ENCODE measurements at regions not wholly inside any gene's neighbourhood (a gene's known extent, or its start where the extent isn't known, plus 50 kb on each side); places are given as distances from the start of the nearest gene placed in this dataset.

DNA sequence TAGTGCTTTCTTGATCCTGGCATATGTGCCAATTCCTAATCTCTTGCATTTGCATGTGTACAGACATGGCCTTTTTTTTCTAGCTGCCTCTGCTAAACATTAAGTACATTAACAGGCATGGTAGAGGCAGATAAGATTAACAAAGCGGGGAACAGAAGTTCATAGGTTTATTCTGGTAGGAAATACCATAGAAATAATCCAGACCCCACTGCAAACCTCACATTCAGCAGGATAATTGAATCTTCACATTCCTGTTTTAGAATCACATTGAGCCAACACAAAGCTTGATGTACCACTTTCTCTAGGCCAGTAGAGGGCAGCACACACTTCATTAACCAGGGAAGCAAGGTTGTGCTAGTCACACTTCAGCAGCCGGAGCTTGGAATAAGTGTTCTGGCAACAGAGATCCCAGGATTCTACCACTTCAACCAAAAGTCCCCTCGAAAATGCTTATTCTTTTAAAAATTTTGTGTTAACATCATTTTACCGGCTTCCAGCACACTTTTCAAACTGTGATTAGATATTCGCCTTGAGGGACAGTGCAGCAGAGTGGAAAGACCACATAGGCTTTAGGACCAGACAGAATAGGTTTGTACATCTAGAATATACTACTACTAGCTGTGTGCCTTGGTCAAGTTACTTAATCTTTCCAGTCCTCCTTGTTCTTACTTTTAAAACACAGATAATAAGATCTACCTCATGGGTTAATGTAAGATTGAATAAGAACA is 420.2 kb upstream of the CHST9 start:
- H3K36me3 ChIP-seq = no peaks in the 10 kb centered on the region
- TF ChIP-seq, protein P1, sequence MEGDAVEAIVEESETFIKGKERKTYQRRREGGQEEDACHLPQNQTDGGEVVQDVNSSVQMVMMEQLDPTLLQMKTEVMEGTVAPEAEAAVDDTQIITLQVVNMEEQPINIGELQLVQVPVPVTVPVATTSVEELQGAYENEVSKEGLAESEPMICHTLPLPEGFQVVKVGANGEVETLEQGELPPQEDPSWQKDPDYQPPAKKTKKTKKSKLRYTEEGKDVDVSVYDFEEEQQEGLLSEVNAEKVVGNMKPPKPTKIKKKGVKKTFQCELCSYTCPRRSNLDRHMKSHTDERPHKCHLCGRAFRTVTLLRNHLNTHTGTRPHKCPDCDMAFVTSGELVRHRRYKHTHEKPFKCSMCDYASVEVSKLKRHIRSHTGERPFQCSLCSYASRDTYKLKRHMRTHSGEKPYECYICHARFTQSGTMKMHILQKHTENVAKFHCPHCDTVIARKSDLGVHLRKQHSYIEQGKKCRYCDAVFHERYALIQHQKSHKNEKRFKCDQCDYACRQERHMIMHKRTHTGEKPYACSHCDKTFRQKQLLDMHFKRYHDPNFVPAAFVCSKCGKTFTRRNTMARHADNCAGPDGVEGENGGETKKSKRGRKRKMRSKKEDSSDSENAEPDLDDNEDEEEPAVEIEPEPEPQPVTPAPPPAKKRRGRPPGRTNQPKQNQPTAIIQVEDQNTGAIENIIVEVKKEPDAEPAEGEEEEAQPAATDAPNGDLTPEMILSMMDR (IDR thresholded peaks at IDR 0.05) = peak; percentile 55
- H3K27me3 ChIP-seq = no peaks in the 10 kb centered on the region
- H3K27ac ChIP-seq = no peak overlapping the region
- H3K4me1 ChIP-seq (ENCODE audit: control insufficient read depth in 1 of 2, insufficient read depth in 1 of 2, low read depth in 1 of 2, low read length in 1 of 2) = no peaks in the 10 kb centered on the region
- H3K4me3 ChIP-seq (ENCODE audit: low read depth in 1 of 2, low read length in 1 of 2) = no peak overlapping the region
- no peaks in the 10 kb centered on the region for H3K9me3 ChIP-seq

DNA sequence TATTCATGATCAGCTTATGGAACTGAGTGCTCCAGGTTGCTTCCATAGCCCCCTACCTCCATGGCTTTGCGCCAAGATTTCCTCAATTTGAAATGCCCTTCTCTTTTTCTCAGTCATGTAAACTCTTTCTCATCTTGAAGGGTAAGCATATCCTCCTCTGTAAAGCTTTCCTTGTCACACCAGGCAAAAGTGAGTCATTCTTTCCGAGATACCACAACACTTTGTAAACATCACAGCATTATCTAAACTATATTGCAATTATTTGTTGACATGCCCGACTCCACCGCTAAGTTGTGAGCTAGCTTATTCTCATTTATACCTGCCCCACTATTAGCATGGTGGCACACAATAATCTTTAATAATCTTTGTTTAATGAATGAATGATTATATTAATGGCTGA is 419.5 kb upstream of the CHST9 start:
- TF ChIP-seq, protein P1 (IDR thresholded peaks at IDR 0.05) = no peak
- no peaks in the 10 kb centered on the region for H3K36me3 ChIP-seq
- H3K9me3 ChIP-seq = no peaks in the 10 kb centered on the region
- H3K4me3 ChIP-seq (ENCODE audit: low read depth in 1 of 2, low read length in 1 of 2) = no peak overlapping the region
- no peak overlapping the region for H3K27ac ChIP-seq
- no peaks in the 10 kb centered on the region for H3K4me1 ChIP-seq (ENCODE audit: control insufficient read depth in 1 of 2, insufficient read depth in 1 of 2, low read depth in 1 of 2, low read length in 1 of 2)
- no peaks in the 10 kb centered on the region for H3K27me3 ChIP-seq

DNA sequence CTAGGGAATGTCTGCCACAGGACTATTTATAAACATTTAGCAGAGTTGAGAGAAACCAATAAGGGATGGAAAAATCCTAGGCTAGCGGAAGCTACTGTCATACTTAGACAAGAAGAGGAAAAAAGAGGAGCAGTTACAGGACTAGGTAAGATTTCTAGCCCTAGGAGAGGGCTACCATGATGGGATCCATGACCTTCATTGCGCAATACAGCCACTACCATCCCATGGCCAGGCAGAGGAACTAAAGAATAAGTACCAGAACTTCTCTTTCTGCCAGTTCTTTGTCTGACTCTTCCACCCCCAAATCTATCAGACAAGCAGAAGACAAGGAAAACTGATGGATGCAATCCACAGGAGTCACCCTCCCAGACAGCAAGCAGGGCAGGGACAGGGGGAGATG is 417.0 kb upstream of the CHST9 start:
- H3K36me3 ChIP-seq = no peaks in the 10 kb centered on the region
- TF ChIP-seq, protein P1 (IDR thresholded peaks at IDR 0.05) = no peak

DNA sequence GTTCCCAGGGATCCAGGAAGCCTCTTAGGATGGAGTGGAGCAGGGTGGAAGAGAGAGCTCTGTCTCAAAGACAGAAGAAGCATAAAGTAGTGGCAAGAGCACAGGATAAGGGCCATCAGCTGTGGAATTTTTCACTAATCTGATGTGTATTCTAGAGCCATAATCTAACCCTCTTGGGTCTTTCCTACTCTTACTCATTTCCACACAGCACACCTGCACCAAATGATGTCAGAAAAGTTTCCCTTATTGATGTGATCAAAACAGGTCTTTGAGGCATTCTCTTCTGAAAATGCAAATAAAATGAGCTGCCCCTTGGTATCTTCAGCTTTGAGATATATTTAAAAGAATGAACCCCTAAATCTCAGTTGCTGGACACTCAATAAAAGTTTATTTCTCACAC is 415.1 kb upstream of the CHST9 start:
- no peaks in the 10 kb centered on the region for H3K27me3 ChIP-seq
- H3K9me3 ChIP-seq = no peaks in the 10 kb centered on the region
- no peak overlapping the region for H3K4me3 ChIP-seq (ENCODE audit: low read depth in 1 of 2, low read length in 1 of 2)
- no peaks in the 10 kb centered on the region for H3K4me1 ChIP-seq (ENCODE audit: control insufficient read depth in 1 of 2, insufficient read depth in 1 of 2, low read depth in 1 of 2, low read length in 1 of 2)
- H3K36me3 ChIP-seq = no peaks in the 10 kb centered on the region
- TF ChIP-seq, protein P1 (IDR thresholded peaks at IDR 0.05) = no peak
- H3K27ac ChIP-seq = no peak overlapping the region

More for the DNA sequence above, 417.0 kb upstream of the CHST9 start:
- Histone ChIP-seq H3K27me3 (no peaks in the 10 kb centered on the region), H3K4me1 (ENCODE audit: control insufficient read depth in 1 of 2, insufficient read depth in 1 of 2, low read depth in 1 of 2, low read length in 1 of 2) (no peaks in the 10 kb centered on the region), H3K27ac (no peak overlapping the region), H3K9me3 (no peaks in the 10 kb centered on the region), H3K4me3 (ENCODE audit: low read depth in 1 of 2, low read length in 1 of 2) (no peak overlapping the region)

DNA sequence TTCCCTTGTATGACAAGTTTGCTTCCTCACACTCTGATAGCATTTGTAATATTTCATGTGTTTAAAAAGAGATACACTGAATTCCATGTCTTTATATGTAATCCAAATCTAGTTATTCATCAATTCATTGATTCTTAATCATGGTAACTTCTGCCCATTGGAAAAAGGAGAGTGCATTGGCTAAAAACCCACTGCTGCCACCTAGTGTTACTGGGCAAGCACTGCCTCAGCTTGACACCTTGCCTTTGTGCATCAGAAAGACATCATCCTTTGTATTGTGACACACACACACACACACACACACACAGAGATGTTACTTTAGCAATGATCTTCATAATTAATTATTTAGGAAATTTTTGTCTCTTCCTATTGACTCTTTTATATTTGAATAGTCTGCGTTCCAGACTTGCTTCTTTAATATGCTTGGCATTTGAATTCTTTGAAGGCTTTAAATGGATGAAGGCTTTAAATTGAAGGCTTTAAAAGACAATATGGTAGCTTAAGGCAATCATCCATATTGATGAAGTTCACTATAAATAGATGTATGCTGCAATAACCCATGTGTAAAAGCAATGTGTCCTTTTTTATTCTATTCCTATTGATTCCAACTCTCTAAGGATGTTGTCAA is 414.2 kb upstream of the CHST9 start:
- TF ChIP-seq, protein P1 (IDR thresholded peaks at IDR 0.05) = no peak
- Histone ChIP-seq H3K4me1 (ENCODE audit: control insufficient read depth in 1 of 2, insufficient read depth in 1 of 2, low read depth in 1 of 2, low read length in 1 of 2) (no peaks in the 10 kb centered on the region), H3K27me3 (no peaks in the 10 kb centered on the region), H3K9me3 (no peaks in the 10 kb centered on the region), H3K4me3 (ENCODE audit: low read depth in 1 of 2, low read length in 1 of 2) (no peak overlapping the region), H3K27ac (no peak overlapping the region), H3K36me3 (no peaks in the 10 kb centered on the region)
